Amygdala (tissue), 56 donors: ENCODE measurements at regions not wholly inside any gene's neighbourhood (a gene's known extent, or its start where the extent isn't known, plus 50 kb on each side); places are given as distances from the start of the nearest gene placed in this dataset.

ENCODE experiments used
- DNase-seq, 56 donors: peaks; one replicate each; lab custom pipeline; 2025; lab: John Stamatoyannopoulos, UW

GRCh38 chr4:36492590-36492989 lies 211.2 kb downstream of the DTHD1 start:
- DNase-seq = no peak

GRCh38 chr4:36493251-36493650 lies 211.8 kb downstream of the DTHD1 start:
- no peak for DNase-seq

GRCh38 chr4:36494016-36494415 lies 212.6 kb downstream of the DTHD1 start:
- DNase-seq = no peak

- no peak for DNase-seq
Observed at GRCh38 chr4:36494747-36495146, 213.3 kb downstream of the DTHD1 start.

GRCh38 chr4:36502350-36502749 lies 220.9 kb downstream of the DTHD1 start:
- DNase-seq = no peak

GRCh38 chr4:36508394-36508793 lies 227.0 kb downstream of the DTHD1 start:
- no peak for DNase-seq

- DNase-seq = no peak
Observed at GRCh38 chr4:36509845-36510244, 228.4 kb downstream of the DTHD1 start.

- DNase-seq = no peak
Observed at GRCh38 chr4:36511785-36512184, 230.4 kb downstream of the DTHD1 start.

DNA sequence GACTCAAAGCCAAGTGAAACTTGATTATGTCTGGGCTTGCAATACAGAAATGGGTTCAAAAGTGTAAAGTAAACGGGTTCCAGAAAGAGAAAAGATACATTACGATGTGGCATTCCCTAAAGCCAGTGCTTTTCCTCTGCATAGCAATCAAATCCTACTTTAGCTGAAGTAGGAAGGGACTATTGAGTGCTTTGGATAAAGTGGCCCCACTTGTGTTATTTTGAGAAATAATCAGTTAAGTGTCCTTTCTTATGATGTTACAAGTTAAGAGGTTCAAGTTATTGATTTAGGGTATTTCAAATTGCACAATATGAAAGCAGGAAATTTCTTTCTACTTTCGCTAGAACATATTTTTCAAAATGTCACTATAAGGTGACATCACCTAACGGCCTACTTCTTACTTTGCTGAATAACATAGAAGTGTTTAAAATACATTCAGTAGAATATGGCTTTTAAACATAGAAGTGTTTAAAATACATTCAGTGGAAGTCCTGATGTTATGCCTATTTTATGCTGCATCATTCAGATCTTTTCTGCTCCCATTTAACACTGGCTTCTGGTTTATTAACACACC lies 235.2 kb downstream of the DTHD1 start:
- no peak for DNase-seq

DNA sequence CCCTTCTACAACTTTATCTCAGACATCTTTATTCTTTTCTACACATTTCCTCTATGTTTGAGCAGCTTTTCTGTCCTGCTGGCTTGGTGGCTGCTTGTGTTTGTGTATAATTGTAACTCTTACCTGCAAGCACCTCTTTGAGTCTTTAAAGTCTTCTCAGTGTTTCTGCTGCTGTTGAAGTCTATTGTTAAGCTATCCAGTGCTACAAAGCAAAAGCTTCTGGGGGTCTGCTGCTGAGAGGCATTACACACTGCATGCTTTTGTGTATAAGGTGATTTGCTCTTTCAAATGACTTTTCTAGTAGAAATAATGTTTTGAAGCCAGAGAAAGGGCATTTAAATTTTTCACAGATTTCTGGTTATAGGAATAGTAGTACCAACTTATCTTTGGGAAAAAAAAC lies 241.8 kb downstream of the DTHD1 start:
- DNase-seq = no peak

DNA sequence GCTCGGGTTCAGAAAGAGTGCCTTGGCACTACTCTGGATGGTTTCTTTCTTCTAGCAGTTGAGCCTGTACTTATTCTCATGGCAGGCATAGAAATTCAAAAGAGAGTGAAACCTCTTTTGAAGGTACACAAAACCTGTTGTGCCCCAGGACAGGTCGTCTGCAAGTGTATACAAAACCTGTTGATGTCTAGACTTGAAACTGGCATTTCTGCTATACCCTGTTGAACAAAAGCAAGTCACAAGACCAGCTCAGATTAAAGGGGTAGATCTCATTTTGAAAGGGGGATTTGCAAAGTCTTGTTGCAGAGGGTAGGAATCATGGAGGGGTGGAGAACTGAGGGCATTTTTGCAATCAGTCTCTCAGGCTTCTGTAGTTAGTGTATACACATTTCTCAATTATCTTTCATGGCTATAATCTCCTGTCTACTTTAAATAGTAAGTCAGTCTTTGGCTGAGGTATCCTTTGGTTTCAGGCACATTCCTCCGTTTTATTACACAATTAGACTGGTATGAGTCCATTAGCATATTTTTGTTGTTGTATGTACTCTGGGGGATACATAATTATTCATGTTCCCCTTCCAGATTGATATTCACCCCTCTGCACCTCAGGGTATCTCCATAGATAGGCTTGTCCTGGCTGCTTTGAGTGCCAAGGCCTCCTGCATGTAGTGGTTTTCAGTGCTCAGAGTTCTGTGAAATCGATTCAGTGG lies 251.4 kb downstream of the DTHD1 start:
- DNase-seq = no peak

GRCh38 chr4:36533944-36534343 lies 252.5 kb downstream of the DTHD1 start:
- DNase-seq = no peak

DNA sequence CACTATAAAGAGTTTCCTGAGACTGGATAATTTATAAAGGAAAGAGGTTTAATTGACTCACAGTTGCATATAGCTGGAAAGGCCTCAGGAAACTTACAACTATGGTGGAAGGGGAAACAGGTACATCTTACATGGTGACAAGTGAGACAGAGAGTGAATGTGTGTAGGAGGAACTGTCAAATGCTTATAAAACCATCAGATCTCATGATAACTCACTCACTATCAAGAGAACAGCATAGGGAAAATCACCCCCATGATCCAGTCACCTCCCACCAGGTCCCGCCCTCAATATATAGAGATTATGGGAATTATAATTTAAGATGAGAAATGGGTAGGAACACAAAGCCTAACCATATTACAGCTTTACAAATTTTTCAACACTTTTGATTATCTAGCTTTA lies 266.0 kb downstream of the DTHD1 start:
- DNase-seq = no peak

GRCh38 chr4:36549252-36549651 lies 267.8 kb downstream of the DTHD1 start:
- DNase-seq = no peak

DNA sequence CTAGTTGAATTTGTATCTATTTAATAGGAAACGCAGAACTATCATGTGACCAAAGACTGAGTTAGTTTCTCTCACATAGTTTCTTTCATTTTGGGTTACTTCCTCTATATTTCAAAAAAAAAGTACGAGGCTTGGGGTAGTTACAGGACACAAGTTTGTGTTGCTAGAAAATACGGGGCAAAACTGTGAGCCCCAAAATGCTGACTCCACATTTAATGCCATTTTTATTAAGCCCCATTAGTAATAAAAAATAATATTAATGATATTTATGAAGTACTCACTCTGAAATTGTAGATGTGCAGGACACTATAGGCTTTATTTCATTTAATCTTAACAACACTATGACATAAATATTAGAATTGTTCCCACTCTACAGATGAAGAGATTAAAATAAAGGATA lies 268.6 kb downstream of the DTHD1 start:
- no peak for DNase-seq

GRCh38 chr4:36551697-36552214 lies 270.3 kb downstream of the DTHD1 start:
- DNase-seq = no peak

DNA sequence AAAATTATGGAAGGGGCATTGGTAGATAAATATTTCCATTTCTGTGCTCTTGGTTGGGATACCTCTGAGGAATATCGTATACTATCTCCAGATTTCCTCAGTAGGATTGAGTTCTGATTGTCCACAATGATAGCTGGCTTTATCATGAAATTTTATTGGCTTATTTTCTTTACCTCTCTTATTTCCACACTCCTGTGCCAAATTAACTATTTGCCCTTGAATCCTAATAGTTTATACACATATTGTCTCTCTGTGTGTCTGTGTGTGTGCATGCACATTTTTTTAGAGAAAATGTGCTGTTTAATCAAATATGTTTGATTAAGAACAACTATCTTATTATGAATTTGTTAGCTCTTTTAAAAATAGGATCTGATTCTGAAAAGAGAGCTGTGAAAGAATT lies 271.6 kb downstream of the DTHD1 start:
- no peak for DNase-seq

GRCh38 chr4:36553453-36553852 lies 272.0 kb downstream of the DTHD1 start:
- no peak for DNase-seq

DNA sequence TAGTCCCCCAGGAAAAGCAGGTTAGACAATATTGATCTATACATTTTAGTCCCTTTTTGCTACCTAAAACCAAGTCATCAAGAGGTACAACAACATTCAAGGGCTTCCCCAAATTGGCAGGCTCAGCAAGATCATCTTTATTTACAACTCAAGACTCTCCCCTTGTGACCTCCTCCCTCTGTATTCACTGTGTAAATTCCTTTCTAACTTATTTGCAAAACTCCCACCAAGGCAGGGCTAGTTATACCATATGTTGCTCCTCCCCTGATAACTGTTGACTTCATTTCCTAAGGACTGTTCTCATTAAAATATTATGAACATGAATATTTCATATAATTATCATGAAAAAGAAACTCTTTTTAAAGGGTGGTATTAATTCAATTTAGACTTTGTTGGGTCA lies 275.6 kb downstream of the DTHD1 start:
- no peak for DNase-seq

DNA sequence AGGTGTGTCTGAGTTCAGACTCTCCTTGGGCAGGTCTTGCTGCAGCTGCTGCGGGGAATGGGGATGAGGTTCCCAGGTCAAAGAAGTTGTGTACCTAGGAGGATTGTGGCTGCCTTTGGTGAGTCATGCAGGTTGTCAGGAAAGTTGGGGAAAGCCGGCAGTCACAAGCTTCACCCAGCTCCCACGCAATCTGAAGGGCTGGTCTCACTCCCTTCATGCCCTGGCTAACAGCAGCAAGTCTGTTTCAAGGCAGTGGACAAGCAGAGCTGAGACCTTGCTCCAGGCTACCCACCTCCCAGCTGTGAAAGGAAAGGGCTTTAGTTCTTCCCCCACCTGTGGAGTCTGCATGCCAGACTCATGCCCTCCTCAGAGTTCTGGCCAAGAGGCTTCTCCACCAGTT lies 287.2 kb downstream of the DTHD1 start:
- no peak for DNase-seq

DNA sequence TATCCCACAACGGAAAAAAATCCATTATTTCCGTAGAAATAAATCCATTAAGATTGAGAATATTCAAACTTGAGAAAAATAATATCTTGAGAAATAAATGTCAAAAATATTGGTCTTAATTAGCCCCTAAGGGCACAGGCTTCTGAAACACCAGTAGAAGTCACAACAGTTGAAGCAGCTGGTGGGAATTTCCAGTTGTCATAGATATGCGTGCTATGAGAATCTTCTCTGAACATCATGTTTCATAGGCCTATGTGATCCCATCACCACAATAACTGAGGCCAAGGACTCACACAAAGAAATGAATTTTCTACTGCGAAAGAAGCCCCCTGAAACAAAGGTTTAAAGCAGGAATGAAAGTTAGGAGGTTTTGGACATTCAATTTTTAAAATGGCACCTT lies 292.0 kb downstream of the DTHD1 start:
- DNase-seq = no peak

DNA sequence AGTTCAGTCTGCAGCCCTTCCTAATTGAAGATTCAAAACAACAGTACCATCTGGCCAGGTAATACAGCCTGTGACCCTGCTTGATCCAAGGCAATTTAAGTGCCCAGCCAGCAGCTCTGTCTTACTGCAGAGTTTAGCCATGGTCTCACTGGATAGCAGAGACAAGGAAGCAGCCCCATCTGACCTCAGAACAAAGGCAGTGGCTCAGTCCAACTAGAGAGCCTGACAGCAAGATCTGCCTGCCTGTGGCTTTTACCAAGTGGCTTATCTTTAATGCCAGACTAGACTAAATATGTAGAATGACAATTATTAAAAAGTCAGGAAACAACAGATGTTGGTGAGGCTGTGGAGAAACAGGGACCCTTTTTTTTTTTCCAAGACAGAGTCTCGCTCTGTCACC lies 293.4 kb downstream of the DTHD1 start:
- no peak for DNase-seq

DNA sequence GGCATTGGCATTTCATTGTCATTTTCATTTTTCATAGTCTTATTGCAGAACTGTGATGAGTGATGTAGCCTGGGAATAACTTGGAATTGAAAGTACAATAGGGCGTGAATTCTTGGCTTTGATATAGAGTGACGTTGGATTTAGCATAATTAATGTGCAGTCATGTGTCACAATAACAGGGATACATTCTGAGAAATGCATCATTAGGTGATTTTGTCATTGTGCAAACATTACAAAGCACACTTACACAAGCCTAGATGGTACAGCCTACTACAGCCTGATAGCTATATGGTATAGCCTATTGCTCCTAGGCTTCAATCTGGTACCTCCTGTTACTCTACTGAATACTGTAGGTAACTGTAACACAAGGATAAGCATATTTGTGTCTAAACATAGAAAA lies 300.8 kb downstream of the DTHD1 start:
- no peak for DNase-seq
